GM23338 (cell line): ENCODE measurements at regions not wholly inside any gene's neighbourhood (a gene's known extent, or its start where the extent isn't known, plus 50 kb on each side); places are given as distances from the start of the nearest gene placed in this dataset.

Experiments
- ATAC-seq: fragments of 200-7000 bp; cut with Tn5 transposase; 3 replicates; pipeline ENCODE4 v1.9.1; 2020
- DNase-seq: peaks from one replicate; pipeline ENCODE4 v3.0.0-alpha.2; 2015; ENCODE audit warnings: low spot score
- H2AFZ ChIP-seq: fragments of 200-600 bp; sonication (generic); 2 replicates; pipeline ENCODE4 v1.8.0; 2016; ENCODE audit warnings: antibody characterized with exemption, mild to moderate bottlenecking, moderate library complexity
- H3F3A ChIP-seq: fragments of 200-600 bp; sonication (generic); replicated peaks from 2 replicates; pipeline ENCODE4 v1.8.0; 2017; ENCODE audit warnings: antibody characterized with exemption, mixed run types, low read depth
- H3K27ac ChIP-seq: fragments of 200-600 bp; sonication (generic); 2 replicates; pipeline ENCODE4 v1.6.1; 2016; ENCODE audit warnings: low read depth
- H3K27me3 ChIP-seq: fragments of 200-600 bp; sonication (generic); 2 replicates; pipeline ENCODE4 v1.8.0; 2016; ENCODE audit warnings: mild to moderate bottlenecking, mixed run types, moderate library complexity; ENCODE audit not compliant: insufficient read depth
- H3K36me3 ChIP-seq: fragments of 200-600 bp; sonication (generic); 2 replicates; pipeline ENCODE4 v1.8.0; 2016; ENCODE audit warnings: mild to moderate bottlenecking; ENCODE audit not compliant: insufficient read depth
- H3K4me1 ChIP-seq: fragments of 200-600 bp; sonication (generic); 2 replicates; pipeline ENCODE4 v1.8.0; 2016; ENCODE audit warnings: mild to moderate bottlenecking, moderate library complexity; ENCODE audit not compliant: insufficient read depth
- H3K4me2 ChIP-seq: fragments of 200-600 bp; sonication (generic); 2 replicates; pipeline ENCODE4 v1.7.1; 2017; ENCODE audit warnings: mixed run types
- H3K4me3 ChIP-seq: fragments of 200-600 bp; sonication (generic); 2 replicates; pipeline ENCODE4 v1.6.1; 2016; ENCODE audit warnings: mixed run types
- H3K79me2 ChIP-seq: fragments of 200-600 bp; sonication (generic); replicated peaks from 2 replicates; pipeline ENCODE4 v1.8.0; 2017; ENCODE audit warnings: mild to moderate bottlenecking; ENCODE audit not compliant: insufficient read depth
- H3K9me2 ChIP-seq: fragments of 200-600 bp; sonication (generic); 2 replicates; pipeline ENCODE4 v1.8.0; 2017; ENCODE audit not compliant: insufficient read depth
- H4K20me1 ChIP-seq: fragments of 200-600 bp; sonication (generic); replicated peaks from 2 replicates; pipeline ENCODE4 v1.8.0; 2017; ENCODE audit warnings: mild to moderate bottlenecking; ENCODE audit not compliant: insufficient read depth
- H3K27ac Mint-ChIP-seq: 2 replicates; pipeline ENCODE4 v1.8.0; 2020; ENCODE audit warnings: inconsistent platforms, mild to moderate bottlenecking, moderate library complexity, mixed read lengths
- H3K27me3 Mint-ChIP-seq: 3 replicates; pipeline ENCODE4 v1.8.0; 2022; ENCODE audit warnings: low read depth, mild to moderate bottlenecking, moderate library complexity, mixed read lengths, inconsistent platforms; ENCODE audit not compliant: insufficient read depth, poor library complexity
- H3K36me3 Mint-ChIP-seq: 3 replicates; pipeline ENCODE4 v1.8.0; 2021; ENCODE audit warnings: low read depth, mild to moderate bottlenecking, inconsistent platforms, moderate library complexity, mixed read lengths
- H3K4me1 Mint-ChIP-seq: 3 replicates; pipeline ENCODE4 v1.8.0; 2020; ENCODE audit warnings: mild to moderate bottlenecking, inconsistent platforms, mixed read lengths
- H3K4me3 Mint-ChIP-seq: 3 replicates; pipeline ENCODE4 v1.8.0; 2021; ENCODE audit warnings: moderate library complexity, mild to moderate bottlenecking, inconsistent platforms, mixed read lengths
- H3K9me3 Mint-ChIP-seq: 3 replicates; pipeline ENCODE4 v1.8.0; 2020; ENCODE audit warnings: moderate library complexity, mild to moderate bottlenecking, inconsistent platforms, mixed read lengths
- CREB1 ChIP-seq: fragments of 250-450 bp; sonication (Bioruptor Pico); IDR thresholded peaks from 2 replicates; pipeline ENCODE4 v1.5.0; 2020; ENCODE audit warnings: low read depth, mild to moderate bottlenecking, moderate library complexity
- EZH2 ChIP-seq: fragments of 200-600 bp; sonication (generic); IDR thresholded peaks from one replicate; pipeline ENCODE4 v1.8.0; 2017; ENCODE audit warnings: antibody characterized with exemption, mild to moderate bottlenecking, low read depth; ENCODE audit not compliant: unreplicated experiment
- EZH2phosphoT487 ChIP-seq: fragments of 200-600 bp; sonication (generic); IDR thresholded peaks from one replicate; pipeline ENCODE4 v1.8.1; 2018; ENCODE audit warnings: antibody characterized with exemption; ENCODE audit not compliant: unreplicated experiment
- NANOG ChIP-seq: IDR thresholded peaks from 2 replicates; pipeline ENCODE4 v1.6.1; 2016; ENCODE audit warnings: antibody characterized with exemption, borderline replicate concordance
- STAT1 ChIP-seq: IDR thresholded peaks from one replicate; pipeline ENCODE4 v1.6.1; 2016; ENCODE audit warnings: antibody characterized with exemption; ENCODE audit not compliant: unreplicated experiment
- ZNF114 ChIP-seq: fragments of 250-450 bp; sonication (Bioruptor Pico); IDR thresholded peaks from 2 replicates; pipeline ENCODE4 v1.5.0; 2020; ENCODE audit warnings: mild to moderate bottlenecking, moderate library complexity
- ZNF331 ChIP-seq: fragments of 250-450 bp; sonication (Bioruptor Pico); IDR thresholded peaks from 2 replicates; pipeline ENCODE4 v1.5.0; 2020; ENCODE audit warnings: low read depth, mild to moderate bottlenecking, moderate library complexity
- ZNF462 ChIP-seq: fragments of 250-450 bp; sonication (Bioruptor Pico); IDR thresholded peaks from 2 replicates; pipeline ENCODE4 v1.5.0; 2020; ENCODE audit warnings: mild to moderate bottlenecking, moderate library complexity

GRCh38 chrX:572538-573124 lies 58.0 kb upstream of the SHOX start:
- Histone ChIP-seq H3K4me1 (no peaks in the 10 kb centered on the region; the same call in 1 of the 2 replicates), H3K36me3 (no peaks in the 10 kb centered on the region), H4K20me1 (no peaks in the 10 kb centered on the region), H3F3A (no peaks in the 10 kb centered on the region; the same call in 1 of the 2 replicates), H2AFZ (no peak overlapping the region), H3K27me3 (no peaks in the 10 kb centered on the region), H3K79me2 (no peaks in the 10 kb centered on the region), H3K27ac (no peak overlapping the region), H3K9me2 (peaks cover 3% of the 10 kb centered on the region; the same call in 1 of the 2 replicates), H3K4me3 (no peak overlapping the region), H3K4me2 (no peak overlapping the region)
- no peak for ATAC-seq
- Mint-ChIP-seq H3K27me3 (peaks cover 10% of the 10 kb centered on the region), H3K4me1 (no peaks in the 10 kb centered on the region), H3K27ac (no peak overlapping the region), H3K9me3 (peaks cover 64% of the 10 kb centered on the region), H3K4me3 (no peak overlapping the region), H3K36me3 (peaks cover 10% of the 10 kb centered on the region)
- TF ChIP-seq EZH2 (no peak), ZNF462 (CRISPR knock-in tag) (no peak), EZH2phosphoT487 (no peak)
- no peak for DNase-seq

- Mint-ChIP-seq H3K4me1 (no peaks in the 10 kb centered on the region), H3K27ac (no peak overlapping the region)
- TF ChIP-seq ZNF331: no peak
- no peak for TF ChIP-seq CREB1
- no peak for TF ChIP-seq EZH2phosphoT487
- no peak for TF ChIP-seq ZNF114 (CRISPR knock-in tag)
- no peak for TF ChIP-seq NANOG
- no peak for TF ChIP-seq STAT1
These were observed 56.3 kb upstream of the SHOX start for GRCh38 chrX:574251-574650.

More at GRCh38 chrX:574251-574650, 56.3 kb upstream of the SHOX start:
- H3K36me3 Mint-ChIP-seq: peaks cover 14% of the 10 kb centered on the region
- Histone ChIP-seq H3K79me2 (no peaks in the 10 kb centered on the region), H2AFZ (no peak overlapping the region), H3K27ac (no peak overlapping the region), H3K4me1 (no peaks in the 10 kb centered on the region; the same call in 1 of the 2 replicates), H3F3A (no peaks in the 10 kb centered on the region), H3K9me2 (peaks cover 3% of the 10 kb centered on the region; the same call in 1 of the 2 replicates), H4K20me1 (no peaks in the 10 kb centered on the region), H3K4me3 (no peak overlapping the region), H3K4me2 (no peak overlapping the region), H3K36me3 (no peaks in the 10 kb centered on the region), H3K27me3 (no peaks in the 10 kb centered on the region)
- no peak overlapping the region for H3K4me3 Mint-ChIP-seq
- DNase-seq: no peak
- H3K9me3 Mint-ChIP-seq: peaks cover 74% of the 10 kb centered on the region
- peaks cover 10% of the 10 kb centered on the region for H3K27me3 Mint-ChIP-seq
- no peak for ATAC-seq
